GM21737 (cell line): ENCODE measurements at regions not wholly inside any gene's neighbourhood (a gene's known extent, or its start where the extent isn't known, plus 50 kb on each side); places are given as distances from the start of the nearest gene placed in this dataset.

Source experiments
- ATAC-seq: cut with Tn5 transposase; IDR thresholded peaks from one replicate; pipeline ENCODE4 v1.9.1; 2021; ENCODE audit warnings: mild to moderate bottlenecking, moderate library complexity; ENCODE audit not compliant: unreplicated experiment

GRCh38 chr1:172883387-172883791 lies 167.4 kb downstream of the TNFSF18 start:
- ATAC-seq = no peak

GRCh38 chr1:172883844-172884243 lies 166.9 kb downstream of the TNFSF18 start:
- no peak for ATAC-seq

GRCh38 chr1:172885411-172885810 lies 165.3 kb downstream of the TNFSF18 start:
- ATAC-seq = no peak

DNA sequence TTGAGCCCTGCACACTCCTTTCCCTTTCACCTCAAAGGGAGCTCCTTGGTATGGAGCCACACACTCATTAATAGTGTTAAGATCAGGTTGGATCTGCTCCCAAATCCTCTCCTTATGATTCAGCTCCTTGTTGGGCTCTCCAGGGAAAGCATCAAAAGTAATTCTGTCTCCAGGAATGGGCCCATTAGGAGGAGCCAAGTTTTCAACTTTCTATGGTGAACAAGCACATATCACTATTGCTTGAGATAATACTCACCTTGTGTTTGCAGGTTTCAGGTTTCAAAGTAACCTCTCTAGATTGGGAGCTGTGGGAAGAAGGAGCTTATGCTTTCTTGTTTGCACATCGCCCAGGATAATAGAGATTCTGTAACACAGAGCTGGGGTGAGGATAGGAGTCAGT lies 164.8 kb downstream of the TNFSF18 start:
- no peak for ATAC-seq

- ATAC-seq = no peak
Measured at GRCh38 chr1:172887162-172887561, 163.6 kb downstream of the TNFSF18 start.

DNA sequence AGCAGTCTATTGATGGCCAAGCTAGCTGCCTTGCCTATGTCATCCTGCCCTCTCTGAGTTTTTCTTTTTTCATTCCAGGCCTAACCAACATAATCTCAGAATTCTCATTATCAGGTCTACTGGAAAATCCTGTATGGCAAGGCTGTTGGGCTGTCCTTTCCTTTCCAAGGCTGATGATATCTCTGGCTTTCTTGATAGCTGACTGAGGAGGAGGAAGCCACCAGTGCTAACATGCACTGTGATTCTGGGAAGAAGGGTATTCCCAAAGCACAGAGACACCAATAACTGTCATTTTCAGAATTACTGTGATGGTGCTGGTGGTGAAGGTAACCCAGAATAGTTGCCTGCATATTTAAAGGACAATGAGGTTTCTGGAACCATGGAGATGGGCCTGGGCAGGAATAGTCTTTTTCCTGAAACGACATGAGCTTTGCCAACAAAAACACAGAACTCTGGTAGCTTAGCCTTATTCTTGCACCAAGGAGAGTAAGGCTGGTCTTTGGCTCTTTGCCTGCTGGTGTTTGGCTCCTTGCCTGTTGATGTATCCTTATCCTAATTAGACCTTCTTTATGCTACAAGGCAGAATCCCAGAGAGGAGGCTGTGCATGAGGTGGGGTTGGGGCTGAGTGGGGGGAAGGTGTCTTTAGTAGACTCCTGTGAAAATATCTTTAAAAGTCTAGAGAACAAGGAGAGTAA lies 157.4 kb downstream of the TNFSF18 start:
- no peak for ATAC-seq

- peak; percentile 23 for ATAC-seq
Measured at GRCh38 chr1:172894349-172895049, 156.2 kb downstream of the TNFSF18 start.

DNA sequence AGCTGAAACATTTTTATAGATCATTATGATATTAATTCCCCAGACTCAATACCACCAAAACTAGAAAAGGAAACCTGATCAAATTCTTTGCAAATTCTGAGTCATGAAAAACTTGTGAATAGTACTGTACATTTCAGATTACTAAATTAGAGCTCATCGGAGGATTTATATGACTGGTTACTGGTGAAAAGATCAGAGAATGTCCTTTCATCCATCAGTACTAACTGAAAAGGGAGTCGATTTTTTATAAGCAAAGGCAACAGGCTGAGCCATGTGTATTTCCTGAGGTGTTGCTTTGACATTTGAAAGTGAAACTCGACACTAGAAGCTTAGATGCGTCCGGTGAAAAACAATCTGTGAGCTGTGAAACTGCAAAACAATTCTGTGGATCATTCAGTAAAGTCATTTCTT lies 155.7 kb downstream of the TNFSF18 start:
- peak; percentile 62 for ATAC-seq

- ATAC-seq = no peak
Measured at GRCh38 chr1:172895761-172896160, 155.0 kb downstream of the TNFSF18 start.

GRCh38 chr1:172897738-172898137 lies 153.0 kb downstream of the TNFSF18 start:
- ATAC-seq = no peak

DNA sequence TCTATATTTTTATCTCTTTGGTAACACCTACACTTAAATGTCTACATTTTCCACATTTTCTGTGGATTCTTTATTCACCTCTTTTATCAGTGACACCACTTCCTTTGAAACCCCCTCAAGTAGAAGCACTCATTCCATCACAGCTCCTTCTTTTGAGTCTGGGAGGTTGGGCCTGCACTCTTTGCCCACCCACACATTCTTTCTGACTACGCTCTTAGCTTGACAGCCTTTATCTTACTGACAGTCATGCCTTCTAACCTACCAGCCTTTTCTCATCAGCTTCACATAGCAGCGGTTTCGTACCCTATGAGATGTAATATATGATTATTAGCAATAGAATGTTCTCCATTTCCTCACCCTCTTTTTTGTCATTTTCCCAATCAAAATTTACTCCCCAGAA lies 151.9 kb downstream of the TNFSF18 start:
- no peak for ATAC-seq

DNA sequence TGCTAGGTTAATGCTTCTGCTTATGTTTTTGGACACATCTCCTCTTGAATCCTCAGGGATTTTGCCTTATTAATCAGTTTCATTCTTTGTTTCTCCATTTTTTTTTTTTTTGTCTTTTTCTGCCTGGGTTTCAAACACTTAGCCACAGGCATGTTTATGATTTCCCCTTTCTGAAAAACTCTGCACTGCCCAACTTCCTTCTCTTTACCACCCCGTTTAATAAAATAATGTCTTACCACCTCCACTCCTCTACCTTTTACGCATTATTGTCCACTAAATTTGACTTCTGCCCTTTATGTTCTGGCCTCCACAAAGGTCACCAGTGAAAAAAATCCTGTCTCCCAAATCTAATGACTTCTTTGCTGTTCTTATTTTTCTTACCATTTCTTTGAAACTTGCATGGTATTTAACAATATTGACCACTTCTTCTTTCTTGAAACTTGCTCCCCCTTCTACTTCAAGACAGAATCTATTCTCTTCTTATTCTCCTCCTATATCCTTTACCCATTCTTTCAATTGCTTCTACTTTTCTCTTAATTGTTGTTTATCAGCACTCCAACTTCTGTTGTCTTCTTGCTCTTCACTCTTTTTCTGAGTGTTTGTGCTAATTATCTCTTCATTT lies 150.3 kb downstream of the TNFSF18 start:
- no peak for ATAC-seq

- no peak for ATAC-seq
Measured at GRCh38 chr1:172902200-172902599, 148.5 kb downstream of the TNFSF18 start.

GRCh38 chr1:172902861-172903381 lies 147.8 kb downstream of the TNFSF18 start:
- ATAC-seq = no peak

DNA sequence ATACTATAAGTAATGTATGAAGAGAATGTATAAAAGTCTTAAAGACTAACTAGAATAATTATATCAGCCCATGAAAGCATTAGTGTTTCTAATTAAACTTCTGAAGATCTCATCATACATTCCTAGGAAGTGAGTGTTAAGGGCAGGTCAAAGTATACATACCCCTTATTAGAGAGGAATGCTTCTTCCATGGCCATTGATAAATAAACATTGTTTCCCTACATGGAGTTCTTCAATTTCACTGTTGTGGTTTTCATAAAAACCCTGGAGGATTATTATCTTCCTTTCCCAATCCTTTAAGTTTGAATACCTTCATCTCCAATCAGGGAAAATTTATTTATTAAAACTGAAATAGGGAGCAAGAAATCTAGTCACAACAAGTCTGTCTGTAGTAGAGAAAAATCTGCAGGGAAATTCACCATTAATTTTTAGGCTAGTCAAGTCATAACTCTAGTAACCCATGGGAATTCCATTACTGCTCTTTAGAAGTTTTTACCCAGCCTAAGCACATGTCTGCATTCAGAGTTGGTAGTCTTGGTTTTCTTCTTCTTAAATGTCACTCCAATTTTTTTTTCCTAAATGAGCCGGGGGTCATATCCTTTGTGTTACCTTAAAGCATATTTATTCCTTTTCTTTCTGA lies 147.0 kb downstream of the TNFSF18 start:
- no peak for ATAC-seq

- ATAC-seq = no peak
Measured at GRCh38 chr1:172905452-172905851, 145.3 kb downstream of the TNFSF18 start.

- ATAC-seq = no peak
Measured at GRCh38 chr1:172906778-172907592, 143.8 kb downstream of the TNFSF18 start.

DNA sequence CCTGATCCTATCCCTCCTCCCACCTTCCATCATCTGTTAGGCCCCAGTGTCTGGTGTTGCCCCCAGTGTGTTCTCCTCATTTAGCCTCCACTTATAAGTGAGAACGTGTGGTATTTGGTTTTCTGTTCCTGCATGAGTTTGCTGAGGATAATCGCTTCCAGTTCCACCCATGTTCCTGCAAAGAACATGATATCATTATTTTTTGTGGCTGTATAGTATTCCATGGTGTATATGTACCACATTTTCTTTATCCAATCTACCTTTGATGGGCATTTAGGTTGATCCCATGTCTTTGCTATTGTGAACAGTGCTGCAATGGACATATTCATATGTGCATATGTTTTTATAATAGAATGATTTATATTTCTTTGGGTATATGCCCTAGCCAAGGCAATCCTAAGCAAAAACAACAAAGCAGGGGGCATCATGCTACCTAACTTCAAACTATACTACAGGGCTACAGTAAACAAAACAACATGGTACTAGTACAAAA lies 142.9 kb downstream of the TNFSF18 start:
- no peak for ATAC-seq

DNA sequence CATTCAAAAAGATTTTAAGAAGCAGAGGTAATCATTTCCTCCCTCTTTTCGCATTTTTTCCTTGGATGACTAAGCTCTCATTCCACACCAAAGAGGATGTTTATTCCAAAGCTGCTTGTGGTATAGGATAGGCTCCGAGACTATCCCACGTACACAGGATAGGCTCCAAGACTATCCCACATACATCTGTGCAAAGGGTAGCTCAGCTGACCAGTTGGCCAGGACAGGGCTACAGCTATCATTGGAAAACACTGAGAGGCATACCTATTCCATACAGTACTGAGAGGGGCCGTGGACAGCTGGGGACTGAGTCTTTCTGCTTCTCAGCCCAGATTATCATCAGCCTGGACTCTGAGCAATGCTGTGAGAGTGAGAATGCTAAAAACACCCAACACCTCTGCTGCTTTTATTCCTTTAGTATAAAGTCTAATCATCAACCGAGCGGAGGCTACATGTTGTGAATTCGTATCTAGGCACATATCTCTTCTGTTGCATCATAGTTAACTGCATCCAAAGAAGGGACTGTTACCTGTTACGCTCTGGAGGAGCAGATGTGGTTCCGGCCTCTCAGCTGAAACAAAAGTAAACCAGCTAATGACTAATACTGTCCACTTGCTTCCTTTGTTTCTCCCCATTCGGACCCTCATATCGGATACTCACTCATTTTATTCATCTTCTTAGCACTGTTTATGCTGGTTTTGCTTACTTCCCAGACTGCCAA lies 141.0 kb downstream of the TNFSF18 start:
- no peak for ATAC-seq

DNA sequence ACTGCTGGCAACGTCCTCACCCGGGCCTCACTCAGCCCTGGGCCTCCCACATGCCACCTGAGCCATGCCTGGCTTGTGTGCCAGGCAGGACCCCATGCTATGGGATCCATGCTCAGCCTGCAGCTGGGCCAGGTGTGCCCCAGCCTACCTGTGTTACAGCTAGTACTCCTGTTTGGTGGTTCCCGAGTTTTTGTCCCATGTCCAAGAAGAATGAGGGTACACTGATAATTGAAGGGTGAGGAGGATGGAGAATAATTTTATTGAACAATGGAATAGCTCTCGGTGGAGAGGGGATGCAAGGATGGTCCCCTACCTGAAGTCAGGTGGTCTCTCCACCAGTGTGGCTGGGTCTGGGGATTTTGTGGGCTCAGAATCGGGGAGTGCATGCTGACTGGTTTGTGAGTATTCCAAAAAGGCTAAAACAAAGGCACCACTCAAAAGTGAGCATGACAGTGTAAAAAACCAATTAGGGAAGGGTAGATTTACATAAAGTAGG lies 137.9 kb downstream of the TNFSF18 start:
- no peak for ATAC-seq
